ENCODE measurements at regions not wholly inside any gene's neighbourhood (a gene's known extent, or its start where the extent isn't known, plus 50 kb on each side); places are given as distances from the start of the nearest gene placed in this dataset.

DNA sequence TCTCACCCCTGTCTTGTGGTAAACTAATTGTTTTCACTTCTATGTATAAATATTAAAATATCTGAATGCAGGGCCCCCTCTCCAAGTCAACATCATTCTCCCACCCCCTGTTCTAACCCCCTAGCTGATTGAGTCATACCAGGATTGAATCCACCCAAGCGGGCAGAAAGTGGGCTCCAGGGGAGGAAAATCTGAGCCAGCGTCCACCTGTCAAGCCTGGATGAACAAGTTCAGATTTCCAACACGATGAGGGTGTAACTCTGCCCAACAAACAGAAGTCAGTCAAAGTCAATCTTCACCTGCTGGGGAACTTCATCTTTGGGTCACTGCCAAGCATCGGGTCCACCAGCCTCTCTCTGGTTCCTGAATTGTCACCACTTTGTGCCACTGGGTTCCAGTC, 162.9 kb upstream of the CELF2 start:
- Histone ChIP-seq H3K36me3 (ENCODE audit: control insufficient read depth in 2 of 2, extremely low read depth in 1 of 2, insufficient read depth in 2 of 2, low read length in 2 of 2) (no peaks in the 10 kb centered on the region), H4K20me1 (replicated peaks; ENCODE audit: control insufficient read depth, extremely low read depth, insufficient read depth, low read length) (no peaks in the 10 kb centered on the region), H2AFZ (ENCODE audit: low read depth, low read length) (no peak overlapping the region), H3K27me3 (ENCODE audit: control insufficient read depth in 2 of 2, insufficient read depth in 2 of 2, low read length in 2 of 2) (no peaks in the 10 kb centered on the region), H3K9me3 (replicated peaks; ENCODE audit: control insufficient read depth, insufficient read depth, low read length) (no peaks in the 10 kb centered on the region), H3K9me1 (replicated peaks; ENCODE audit: control insufficient read depth, extremely low read depth, insufficient read depth, low read length) (no peaks in the 10 kb centered on the region), H3K4me1 (ENCODE audit: control insufficient read depth, extremely low read depth, insufficient read depth, low read length) (no peaks in the 10 kb centered on the region), H3K4me3 (replicated peaks in 1 of 3; ENCODE audit: insufficient read depth in 1 of 3, low read depth in 1 of 3, low read length in 3 of 3) (no peak overlapping the region), H3K9ac (replicated peaks; ENCODE audit: extremely low read depth, insufficient read depth, low read length) (no peak overlapping the region), H3K79me2 (ENCODE audit: control insufficient read depth, insufficient read depth, low read length) (no peaks in the 10 kb centered on the region), H3K4me2 (ENCODE audit: insufficient read depth, low read length) (no peak overlapping the region), H3K27ac (ENCODE audit: insufficient read depth, low read depth, low read length) (no peak overlapping the region)
- DNase-seq (ENCODE audit: low read depth, low spot score) (no peak), FAIRE-seq (no peak)
- CTCF ChIA-PET, result no interaction called here
- intact Hi-C loops (cut with micrococcal nuclease), result no loop called here
- POLR2A ChIA-PET, result no interaction called here
- dilution Hi-C loops (cut with MboI; ENCODE audit: extremely low pct_ligation_motif_present, low sequenced_read_pairs), result no loop called here
- TF ChIP-seq POLR2A (IDR thresholded peaks at IDR 0.05; ENCODE audit: low read depth, low read length) (no peak), MYC (IDR thresholded peaks at IDR 0.05; ENCODE audit: low read depth, low read length) (no peak), EZH2 (IDR thresholded peaks at IDR 0.05; ENCODE audit: borderline replicate concordance, low read depth, low read length, severe bottlenecking) (no peak), JUN (IDR thresholded peaks at IDR 0.05; ENCODE audit: borderline replicate concordance, insufficient read depth, insufficient read length, low read depth) (no peak), POLR2AphosphoS5 (IDR thresholded peaks at IDR 0.05; ENCODE audit: insufficient read depth, low read depth, low read length) (no peak), FOS (IDR thresholded peaks at IDR 0.05; ENCODE audit: borderline replicate concordance, insufficient read depth, low read length) (no peak), GATA2 (IDR thresholded peaks at IDR 0.05; ENCODE audit: insufficient read depth, insufficient read length, low read depth, low read length) (no peak)
- TF ChIP-seq, protein P1, sequence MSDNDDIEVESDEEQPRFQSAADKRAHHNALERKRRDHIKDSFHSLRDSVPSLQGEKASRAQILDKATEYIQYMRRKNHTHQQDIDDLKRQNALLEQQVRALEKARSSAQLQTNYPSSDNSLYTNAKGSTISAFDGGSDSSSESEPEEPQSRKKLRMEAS (IDR thresholded peaks at IDR 0.05; ENCODE audit: insufficient read depth, insufficient read length), result no peak
- TF ChIP-seq, protein P2, sequence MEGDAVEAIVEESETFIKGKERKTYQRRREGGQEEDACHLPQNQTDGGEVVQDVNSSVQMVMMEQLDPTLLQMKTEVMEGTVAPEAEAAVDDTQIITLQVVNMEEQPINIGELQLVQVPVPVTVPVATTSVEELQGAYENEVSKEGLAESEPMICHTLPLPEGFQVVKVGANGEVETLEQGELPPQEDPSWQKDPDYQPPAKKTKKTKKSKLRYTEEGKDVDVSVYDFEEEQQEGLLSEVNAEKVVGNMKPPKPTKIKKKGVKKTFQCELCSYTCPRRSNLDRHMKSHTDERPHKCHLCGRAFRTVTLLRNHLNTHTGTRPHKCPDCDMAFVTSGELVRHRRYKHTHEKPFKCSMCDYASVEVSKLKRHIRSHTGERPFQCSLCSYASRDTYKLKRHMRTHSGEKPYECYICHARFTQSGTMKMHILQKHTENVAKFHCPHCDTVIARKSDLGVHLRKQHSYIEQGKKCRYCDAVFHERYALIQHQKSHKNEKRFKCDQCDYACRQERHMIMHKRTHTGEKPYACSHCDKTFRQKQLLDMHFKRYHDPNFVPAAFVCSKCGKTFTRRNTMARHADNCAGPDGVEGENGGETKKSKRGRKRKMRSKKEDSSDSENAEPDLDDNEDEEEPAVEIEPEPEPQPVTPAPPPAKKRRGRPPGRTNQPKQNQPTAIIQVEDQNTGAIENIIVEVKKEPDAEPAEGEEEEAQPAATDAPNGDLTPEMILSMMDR (IDR thresholded peaks at IDR 0.05; ENCODE audit: extremely low read depth in 1 of 2, insufficient read depth in 1 of 2, low read depth in 1 of 2, low read length in 2 of 2), result no peak
- no TSS peak for BruUV-seq (replicated peaks)

Measured in endothelial cell of umbilical vein (primary cell).